Neuron (in vitro differentiated cells): ENCODE measurements at regions not wholly inside any gene's neighbourhood (a gene's known extent, or its start where the extent isn't known, plus 50 kb on each side); places are given as distances from the start of the nearest gene placed in this dataset.

Source experiments
- H2AFZ ChIP-seq: one replicate; pipeline ENCODE4 v1.6.1; 2013; ENCODE audit warnings: low read depth, mild to moderate bottlenecking, inconsistent platforms, low read length, moderate library complexity
- H3K27me3 ChIP-seq: one replicate; pipeline ENCODE4 v1.6.1; 2013; ENCODE audit warnings: low read length; ENCODE audit not compliant: insufficient read depth
- H3K36me3 ChIP-seq: one replicate; pipeline ENCODE4 v1.6.1; 2013; ENCODE audit warnings: low read length; ENCODE audit not compliant: insufficient read depth
- H3K4me1 ChIP-seq: one replicate; pipeline ENCODE4 v1.6.1; 2013; ENCODE audit warnings: low read length; ENCODE audit not compliant: insufficient read depth
- H3K4me3 ChIP-seq: 2 replicates; pipeline ENCODE4 v1.5.1; 2013; ENCODE audit warnings: mild to moderate bottlenecking, low read length, moderate library complexity
- H3K9me3 ChIP-seq: one replicate; pipeline ENCODE4 v1.6.1; 2013; ENCODE audit warnings: low read length

- H3K9me3 ChIP-seq, result no peaks in the 10 kb centered on the region
- no peak overlapping the region for H2AFZ ChIP-seq
- H3K4me1 ChIP-seq, result no peaks in the 10 kb centered on the region
- H3K4me3 ChIP-seq, result no peak overlapping the region
- no peaks in the 10 kb centered on the region for H3K27me3 ChIP-seq
- no peaks in the 10 kb centered on the region for H3K36me3 ChIP-seq
Measured at GRCh38 chr14:40317690-40318089, 885.5 kb upstream of the FBXO33 start.

- Histone ChIP-seq H3K9me3 (no peaks in the 10 kb centered on the region), H3K4me1 (no peaks in the 10 kb centered on the region), H3K4me3 (no peak overlapping the region), H2AFZ (no peak overlapping the region), H3K27me3 (no peaks in the 10 kb centered on the region), H3K36me3 (no peaks in the 10 kb centered on the region)
Measured at GRCh38 chr14:40312296-40312695, 880.1 kb upstream of the FBXO33 start.

DNA sequence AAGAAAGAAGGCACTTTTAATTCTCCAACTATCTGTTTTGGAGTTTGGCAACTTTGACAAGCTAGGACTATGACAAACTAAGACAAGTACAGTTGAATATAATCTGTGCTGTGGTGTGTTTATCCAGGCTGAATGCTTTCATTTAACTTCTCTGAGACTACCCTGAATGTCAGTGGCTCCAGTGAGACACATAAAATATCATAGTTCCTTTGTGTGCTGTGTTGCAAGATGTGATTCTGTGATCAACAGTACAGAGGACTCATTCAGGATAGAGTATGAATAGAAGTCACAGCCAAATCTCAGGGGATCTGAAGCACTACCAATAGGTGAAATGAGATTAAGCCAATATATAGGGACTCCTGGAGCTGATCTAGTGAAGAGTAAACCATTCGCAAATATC lies 876.9 kb upstream of the FBXO33 start:
- H2AFZ ChIP-seq, result no peak overlapping the region
- no peaks in the 10 kb centered on the region for H3K9me3 ChIP-seq
- no peaks in the 10 kb centered on the region for H3K36me3 ChIP-seq
- no peak overlapping the region for H3K4me3 ChIP-seq
- H3K4me1 ChIP-seq, result no peaks in the 10 kb centered on the region
- no peaks in the 10 kb centered on the region for H3K27me3 ChIP-seq

DNA sequence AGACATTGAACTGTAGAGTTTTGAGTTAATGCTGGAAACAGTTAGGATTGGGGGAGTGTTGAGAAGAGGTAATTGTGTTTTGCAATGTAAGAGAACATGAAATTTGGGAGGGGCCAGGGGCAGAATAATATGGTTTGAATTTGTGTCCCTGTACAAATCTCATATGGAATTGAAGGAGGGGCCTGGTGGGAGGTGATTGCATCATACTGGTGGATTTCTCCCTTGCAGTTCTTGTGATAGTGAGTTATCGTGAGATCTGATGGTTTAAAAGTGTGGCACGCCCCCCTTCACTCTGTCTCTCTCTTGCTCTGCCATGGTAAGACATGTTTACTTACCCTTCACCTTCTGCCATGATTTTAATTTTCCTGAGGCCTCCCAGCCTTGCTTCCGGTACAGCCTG lies 876.0 kb upstream of the FBXO33 start:
- no peaks in the 10 kb centered on the region for H3K27me3 ChIP-seq
- no peak overlapping the region for H2AFZ ChIP-seq
- H3K36me3 ChIP-seq, result no peaks in the 10 kb centered on the region
- H3K4me1 ChIP-seq, result no peaks in the 10 kb centered on the region
- H3K9me3 ChIP-seq, result no peaks in the 10 kb centered on the region
- H3K4me3 ChIP-seq, result no peak overlapping the region

DNA sequence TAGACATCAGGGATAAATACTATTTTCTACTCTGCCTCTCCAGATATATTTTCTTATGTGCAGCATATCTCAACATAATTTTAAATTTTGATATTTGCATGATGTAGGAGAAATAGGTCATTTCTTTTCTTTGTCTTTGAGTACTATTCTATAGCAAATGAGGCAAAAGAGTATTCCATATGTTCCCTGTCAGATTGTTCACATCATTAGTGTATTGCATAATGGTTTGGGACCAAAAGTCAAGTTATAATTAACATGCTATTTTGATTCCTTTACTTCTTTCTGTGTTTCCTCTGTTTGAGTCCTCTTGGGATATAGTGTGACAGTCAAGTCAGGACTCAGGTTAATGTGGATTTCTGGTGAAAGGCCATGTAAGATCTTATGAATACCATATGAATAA lies 864.6 kb upstream of the FBXO33 start:
- Histone ChIP-seq H3K36me3 (no peaks in the 10 kb centered on the region), H3K27me3 (no peaks in the 10 kb centered on the region), H2AFZ (no peak overlapping the region), H3K9me3 (no peaks in the 10 kb centered on the region), H3K4me1 (no peaks in the 10 kb centered on the region), H3K4me3 (no peak overlapping the region)

DNA sequence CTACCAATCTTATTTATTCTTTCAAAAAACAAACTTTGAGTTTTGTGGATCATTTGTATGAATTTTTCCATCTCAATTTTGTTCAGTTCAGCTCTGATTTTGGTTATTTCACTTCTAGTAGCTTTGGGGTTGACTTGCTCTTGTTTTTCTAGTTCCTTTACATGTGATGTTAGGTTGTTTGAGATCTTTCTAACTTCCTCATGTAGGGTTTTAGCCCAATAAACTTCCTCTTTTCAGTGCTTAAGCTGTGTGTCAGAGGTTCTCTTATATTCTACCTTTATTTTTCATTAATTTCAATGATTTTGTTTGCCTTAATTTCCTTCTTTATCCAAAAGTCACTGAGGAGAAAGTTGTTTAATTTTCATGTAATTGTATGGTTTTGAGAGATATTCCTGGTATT lies 860.4 kb upstream of the FBXO33 start:
- H3K9me3 ChIP-seq, result no peaks in the 10 kb centered on the region
- no peak overlapping the region for H3K4me3 ChIP-seq
- H3K4me1 ChIP-seq, result no peaks in the 10 kb centered on the region
- no peaks in the 10 kb centered on the region for H3K27me3 ChIP-seq
- H3K36me3 ChIP-seq, result no peaks in the 10 kb centered on the region
- no peak overlapping the region for H2AFZ ChIP-seq

DNA sequence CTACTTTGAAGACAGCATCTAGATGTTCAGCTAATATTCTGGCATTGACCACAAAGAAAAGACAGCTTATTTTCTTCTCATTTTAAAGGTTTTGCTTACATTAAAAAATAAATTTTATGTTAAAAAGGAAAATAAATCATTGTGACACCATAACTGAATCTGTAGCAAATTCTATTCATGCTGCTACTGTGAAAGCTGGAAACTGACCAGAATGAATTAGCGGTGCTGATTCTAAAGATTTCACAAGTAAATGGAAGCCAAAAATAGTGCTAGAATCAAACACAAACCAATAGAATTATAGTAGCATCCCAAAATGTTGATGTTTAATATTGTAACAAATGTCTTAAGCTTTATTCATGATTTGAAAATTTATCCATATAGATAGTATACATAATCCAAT lies 850.0 kb upstream of the FBXO33 start:
- no peaks in the 10 kb centered on the region for H3K36me3 ChIP-seq
- H3K27me3 ChIP-seq, result no peaks in the 10 kb centered on the region
- no peak overlapping the region for H2AFZ ChIP-seq
- H3K9me3 ChIP-seq, result no peaks in the 10 kb centered on the region
- H3K4me3 ChIP-seq, result no peak overlapping the region
- H3K4me1 ChIP-seq, result no peaks in the 10 kb centered on the region

DNA sequence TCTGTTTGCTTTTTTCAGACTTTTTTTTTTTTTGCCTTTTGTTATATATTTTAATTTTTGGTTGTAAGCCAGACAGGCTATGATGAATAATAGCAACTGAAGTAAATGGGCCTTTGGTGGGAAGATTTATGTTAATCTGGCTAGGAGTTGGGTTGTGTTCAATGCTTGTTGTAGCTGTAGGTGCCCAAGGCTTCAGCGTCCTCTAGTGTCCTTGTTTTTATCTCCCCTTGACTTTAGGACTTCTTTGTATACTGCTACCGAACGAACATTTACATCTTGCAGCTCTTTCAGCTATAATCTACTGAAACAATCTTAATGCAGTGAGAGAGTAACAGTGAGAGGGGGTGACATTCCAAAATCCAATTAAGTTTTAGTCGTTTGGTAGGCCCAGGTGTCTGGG lies 848.4 kb upstream of the FBXO33 start:
- H2AFZ ChIP-seq, result no peak overlapping the region
- H3K4me1 ChIP-seq, result no peaks in the 10 kb centered on the region
- no peaks in the 10 kb centered on the region for H3K9me3 ChIP-seq
- no peaks in the 10 kb centered on the region for H3K27me3 ChIP-seq
- no peaks in the 10 kb centered on the region for H3K36me3 ChIP-seq
- H3K4me3 ChIP-seq, result no peak overlapping the region

DNA sequence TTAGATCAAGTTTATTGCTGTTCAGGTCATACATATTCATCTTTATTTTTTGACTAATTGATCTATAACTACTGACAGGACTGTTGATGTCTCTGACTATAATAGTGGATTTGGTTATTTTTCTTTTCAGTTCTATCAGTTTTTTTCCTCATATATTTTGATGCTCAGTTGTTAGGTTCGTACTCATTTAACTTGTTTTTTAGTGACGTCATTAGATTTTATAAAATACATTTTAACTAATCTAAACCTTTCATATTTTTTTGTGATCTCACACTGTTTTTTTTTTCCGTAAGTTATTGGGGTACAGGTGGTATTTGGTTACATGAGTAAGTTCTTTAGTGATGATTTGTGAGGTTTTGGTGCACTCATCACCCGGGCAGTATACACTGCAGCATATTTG lies 841.2 kb upstream of the FBXO33 start:
- Histone ChIP-seq H2AFZ (no peak overlapping the region), H3K4me3 (no peak overlapping the region), H3K9me3 (no peaks in the 10 kb centered on the region), H3K27me3 (no peaks in the 10 kb centered on the region), H3K36me3 (no peaks in the 10 kb centered on the region), H3K4me1 (no peaks in the 10 kb centered on the region)

DNA sequence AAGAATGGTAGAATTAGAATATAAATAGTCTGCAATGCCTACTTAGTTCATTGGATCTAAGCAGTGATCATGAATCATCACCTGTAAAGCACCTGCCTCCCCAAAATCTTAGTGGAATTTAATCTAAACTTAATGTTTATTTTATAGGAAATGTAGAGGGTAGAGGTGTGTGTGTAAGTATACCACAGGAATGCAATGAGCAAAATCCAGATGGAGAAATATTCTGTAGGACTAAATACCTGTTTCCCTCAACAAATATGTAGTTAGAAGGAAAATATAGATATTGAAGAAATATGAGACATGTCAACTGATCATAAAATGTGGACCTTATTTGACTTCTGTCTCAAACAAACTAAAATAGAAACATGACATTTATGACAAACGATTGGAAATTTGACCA lies 839.2 kb upstream of the FBXO33 start:
- H3K4me3 ChIP-seq, result no peak overlapping the region
- H2AFZ ChIP-seq, result no peak overlapping the region
- no peaks in the 10 kb centered on the region for H3K4me1 ChIP-seq
- H3K9me3 ChIP-seq, result no peaks in the 10 kb centered on the region
- H3K36me3 ChIP-seq, result no peaks in the 10 kb centered on the region
- no peaks in the 10 kb centered on the region for H3K27me3 ChIP-seq

DNA sequence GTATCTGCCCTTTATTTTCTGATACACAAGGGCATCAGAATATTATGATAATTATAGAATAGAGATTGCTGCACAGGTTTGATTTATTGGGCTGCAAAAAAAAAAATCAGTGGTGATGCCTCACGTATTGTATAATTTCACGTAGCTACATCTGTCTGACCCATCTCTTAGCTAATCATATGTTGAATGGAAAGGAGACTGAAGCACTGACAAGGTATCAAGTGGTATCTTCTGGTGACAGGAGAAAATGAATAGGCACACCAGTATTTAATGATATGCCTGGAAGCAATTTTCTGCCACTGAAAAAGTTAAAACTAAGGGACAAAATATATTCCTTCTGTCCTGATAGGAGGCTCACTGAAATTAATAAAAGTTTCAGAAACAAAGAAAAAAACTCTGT lies 837.2 kb upstream of the FBXO33 start:
- no peak overlapping the region for H3K4me3 ChIP-seq
- H3K36me3 ChIP-seq, result no peaks in the 10 kb centered on the region
- no peaks in the 10 kb centered on the region for H3K27me3 ChIP-seq
- H3K4me1 ChIP-seq, result no peaks in the 10 kb centered on the region
- H2AFZ ChIP-seq, result no peak overlapping the region
- no peaks in the 10 kb centered on the region for H3K9me3 ChIP-seq

- Histone ChIP-seq H3K4me3 (no peak overlapping the region), H3K36me3 (no peaks in the 10 kb centered on the region), H3K4me1 (no peaks in the 10 kb centered on the region), H3K27me3 (no peaks in the 10 kb centered on the region), H3K9me3 (no peaks in the 10 kb centered on the region), H2AFZ (no peak overlapping the region)
Measured at GRCh38 chr14:40268236-40268635, 836.0 kb upstream of the FBXO33 start.

GRCh38 chr14:40265096-40265495 lies 832.9 kb upstream of the FBXO33 start:
- H3K4me1 ChIP-seq, result no peaks in the 10 kb centered on the region
- no peaks in the 10 kb centered on the region for H3K27me3 ChIP-seq
- H2AFZ ChIP-seq, result no peak overlapping the region
- no peak overlapping the region for H3K4me3 ChIP-seq
- H3K36me3 ChIP-seq, result no peaks in the 10 kb centered on the region
- H3K9me3 ChIP-seq, result no peaks in the 10 kb centered on the region

- no peaks in the 10 kb centered on the region for H3K4me1 ChIP-seq
- no peaks in the 10 kb centered on the region for H3K27me3 ChIP-seq
- H3K36me3 ChIP-seq, result no peaks in the 10 kb centered on the region
- H3K9me3 ChIP-seq, result no peaks in the 10 kb centered on the region
- no peak overlapping the region for H2AFZ ChIP-seq
- no peak overlapping the region for H3K4me3 ChIP-seq
Measured at GRCh38 chr14:40252817-40253447, 820.7 kb upstream of the FBXO33 start.
